ENCODE measurements at regions not wholly inside any gene's neighbourhood (a gene's known extent, or its start where the extent isn't known, plus 50 kb on each side); places are given as distances from the start of the nearest gene placed in this dataset.

GRCh38 chr5:4335078-4335477 lies 739.4 kb downstream of the IRX1 start:
- Mint-ChIP-seq H3K27ac (no peak overlapping the region), H3K27me3 (ENCODE audit: insufficient read depth) (peaks cover 2% of the 10 kb centered on the region; the same call in 1 of the 2 replicates), H3K4me3 (no peak overlapping the region), H3K9me3 (peaks cover 57% of the 10 kb centered on the region), H3K36me3 (ENCODE audit: low read depth) (no peaks in the 10 kb centered on the region; the same call in 1 of the 2 replicates), H3K4me1 (ENCODE audit: low read depth) (no peaks in the 10 kb centered on the region)
- no peak for TF ChIP-seq CTCF (IDR thresholded peaks at IDR 0.05)
- DNase-seq, result no peak

GRCh38 chr5:4337519-4337918 lies 741.9 kb downstream of the IRX1 start:
- H3K4me3 Mint-ChIP-seq, result no peak overlapping the region
- peaks cover 55% of the 10 kb centered on the region for H3K9me3 Mint-ChIP-seq
- no peak for DNase-seq
- no peaks in the 10 kb centered on the region; the same call in 1 of the 2 replicates for H3K36me3 Mint-ChIP-seq (ENCODE audit: low read depth)
- no peaks in the 10 kb centered on the region for H3K4me1 Mint-ChIP-seq (ENCODE audit: low read depth)
- H3K27me3 Mint-ChIP-seq (ENCODE audit: insufficient read depth), result peaks cover 2% of the 10 kb centered on the region; the same call in 1 of the 2 replicates
- H3K27ac Mint-ChIP-seq, result no peak overlapping the region
- no peak for TF ChIP-seq CTCF (IDR thresholded peaks at IDR 0.05)

GRCh38 chr5:4339949-4340348 lies 744.3 kb downstream of the IRX1 start:
- Mint-ChIP-seq H3K27me3 (ENCODE audit: insufficient read depth) (peaks cover 2% of the 10 kb centered on the region; the same call in 1 of the 2 replicates), H3K4me3 (no peak overlapping the region), H3K27ac (no peak overlapping the region), H3K4me1 (ENCODE audit: low read depth) (no peaks in the 10 kb centered on the region), H3K9me3 (peaks cover 60% of the 10 kb centered on the region), H3K36me3 (ENCODE audit: low read depth) (no peaks in the 10 kb centered on the region; the same call in 1 of the 2 replicates)
- no peak for DNase-seq
- TF ChIP-seq CTCF (IDR thresholded peaks at IDR 0.05), result no peak

- Mint-ChIP-seq H3K9me3 (peaks cover 64% of the 10 kb centered on the region), H3K27me3 (ENCODE audit: insufficient read depth) (peaks cover 2% of the 10 kb centered on the region; the same call in 1 of the 2 replicates), H3K36me3 (ENCODE audit: low read depth) (peaks cover 7% of the 10 kb centered on the region; the same call in 1 of the 2 replicates), H3K27ac (no peak overlapping the region), H3K4me1 (ENCODE audit: low read depth) (no peaks in the 10 kb centered on the region), H3K4me3 (no peak overlapping the region)
- no peak for TF ChIP-seq CTCF (IDR thresholded peaks at IDR 0.05)
- DNase-seq, result no peak
These were observed 750.2 kb downstream of the IRX1 start for GRCh38 chr5:4345850-4346249.

GRCh38 chr5:4348423-4348822 lies 752.8 kb downstream of the IRX1 start:
- no peaks in the 10 kb centered on the region for H3K4me1 Mint-ChIP-seq (ENCODE audit: low read depth)
- peaks cover 2% of the 10 kb centered on the region; the same call in 1 of the 2 replicates for H3K27me3 Mint-ChIP-seq (ENCODE audit: insufficient read depth)
- H3K4me3 Mint-ChIP-seq, result no peak overlapping the region
- DNase-seq, result no peak
- no peak overlapping the region for H3K27ac Mint-ChIP-seq
- H3K36me3 Mint-ChIP-seq (ENCODE audit: low read depth), result peaks cover 11% of the 10 kb centered on the region
- peaks cover 61% of the 10 kb centered on the region for H3K9me3 Mint-ChIP-seq
- TF ChIP-seq CTCF (IDR thresholded peaks at IDR 0.05), result no peak

- no peak for DNase-seq
- Mint-ChIP-seq H3K9me3 (peaks cover 58% of the 10 kb centered on the region), H3K4me1 (ENCODE audit: low read depth) (no peaks in the 10 kb centered on the region), H3K27ac (no peak overlapping the region), H3K36me3 (ENCODE audit: low read depth) (peaks cover 11% of the 10 kb centered on the region), H3K27me3 (ENCODE audit: insufficient read depth) (peaks cover 2% of the 10 kb centered on the region; the same call in 1 of the 2 replicates), H3K4me3 (no peak overlapping the region)
- no peak for TF ChIP-seq CTCF (IDR thresholded peaks at IDR 0.05)
These were observed 753.3 kb downstream of the IRX1 start for GRCh38 chr5:4348919-4349318.
